Femur (tissue), 1 donor: ENCODE measurements at regions not wholly inside any gene's neighbourhood (a gene's known extent, or its start where the extent isn't known, plus 50 kb on each side); places are given as distances from the start of the nearest gene placed in this dataset.

ENCODE experiments used
- DNase-seq: peaks from one replicate; pipeline ENCODE4 v3.0.0-alpha.2; 2017

DNA sequence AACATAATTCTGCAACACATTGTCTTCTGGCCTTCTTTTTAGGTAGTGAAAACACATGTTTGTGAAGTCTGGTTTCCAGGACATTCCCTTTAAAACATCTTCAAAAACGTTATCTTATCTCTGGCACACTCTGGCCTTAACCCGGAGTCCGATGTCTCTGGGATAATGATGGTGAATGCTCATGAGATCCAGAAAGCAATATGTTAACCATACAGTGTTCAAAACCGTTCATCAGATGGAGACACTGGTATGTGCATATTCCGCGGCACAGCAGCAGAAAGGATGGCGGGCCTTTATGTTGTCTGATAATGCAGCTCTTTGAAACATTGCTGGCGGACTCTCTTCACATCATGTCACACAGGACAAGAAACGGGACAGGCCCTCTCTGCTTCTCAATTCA is 605.2 kb downstream of the CCDC171 start:
- DNase-seq: no peak

DNA sequence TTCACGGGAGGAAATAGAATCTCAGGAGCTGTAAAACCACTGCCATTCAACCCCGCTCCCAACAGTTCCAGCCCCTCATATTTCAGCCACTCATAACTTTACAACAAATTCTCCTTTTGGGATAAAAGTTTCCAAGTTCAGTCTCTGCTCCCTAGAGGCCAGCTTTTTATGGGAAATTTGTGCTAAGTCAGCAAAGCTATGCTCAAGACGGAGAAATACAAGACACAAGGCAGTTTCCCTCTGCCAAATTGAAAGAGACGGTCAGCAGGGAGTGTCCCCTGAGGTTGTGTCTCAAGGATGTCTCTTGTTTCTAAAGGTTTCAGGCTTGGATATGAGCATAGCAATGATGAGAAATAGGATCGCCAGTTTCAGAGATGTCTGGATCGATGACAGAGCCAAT is 608.6 kb downstream of the CCDC171 start:
- DNase-seq: no peak

- no peak for DNase-seq
These were observed 617.3 kb downstream of the CCDC171 start for GRCh38 chr9:16170119-16170518.

DNA sequence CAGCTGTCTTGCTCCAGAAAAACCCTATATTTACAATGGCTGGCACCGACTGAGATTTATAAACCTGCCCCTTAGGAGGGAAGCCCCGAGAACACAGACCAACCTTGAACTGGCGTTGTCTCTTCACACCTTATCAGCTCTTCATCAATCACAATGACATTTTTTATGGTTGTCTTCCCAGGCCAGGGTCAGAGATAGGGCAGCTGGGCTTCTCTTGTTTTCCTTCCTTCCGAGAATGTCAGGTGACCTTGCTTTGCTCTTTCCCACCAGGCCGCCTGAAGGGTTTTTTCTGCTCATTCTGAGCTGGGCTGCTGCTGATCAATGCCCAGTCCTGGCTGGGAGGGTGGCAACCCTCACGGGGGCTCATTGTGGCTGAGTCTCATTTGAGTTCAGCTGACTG is 619.1 kb downstream of the CCDC171 start:
- no peak for DNase-seq

DNA sequence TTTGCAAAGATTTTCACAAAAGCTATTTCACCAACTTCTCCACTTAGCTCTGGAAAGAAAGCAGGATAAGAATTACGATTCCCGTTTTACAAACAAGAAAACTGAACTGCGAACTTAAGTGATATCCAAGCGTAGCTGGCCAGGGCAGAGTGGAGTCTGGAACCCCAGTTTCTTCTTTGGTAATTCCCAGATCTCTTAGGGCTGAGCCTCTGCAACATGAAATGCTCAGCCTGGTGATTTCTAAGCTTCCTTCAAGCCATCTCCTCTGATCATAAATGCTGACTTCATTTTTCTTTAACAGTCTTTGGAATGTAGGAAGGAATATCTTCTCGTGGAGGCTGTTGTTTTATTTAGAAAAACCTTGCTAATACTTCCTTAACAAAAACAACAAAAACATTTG is 620.0 kb downstream of the CCDC171 start:
- no peak for DNase-seq

DNA sequence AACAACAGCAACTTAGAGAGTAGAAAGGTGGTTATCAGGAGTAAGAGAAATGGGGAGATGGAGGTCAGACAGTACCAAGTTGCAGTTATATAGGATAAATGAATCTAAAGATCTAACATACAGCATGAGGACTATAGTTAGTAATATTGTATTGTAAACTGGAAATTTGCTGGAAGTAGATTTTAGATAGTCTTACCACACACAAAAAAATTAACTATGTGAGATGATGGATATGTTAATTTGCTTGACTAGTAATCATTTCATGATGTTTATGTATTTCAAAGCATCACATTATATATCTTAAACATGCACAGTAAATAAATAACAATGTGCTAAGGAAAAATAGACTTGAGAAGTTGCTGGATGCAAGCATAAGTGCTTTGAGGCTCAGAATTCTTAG is 622.1 kb downstream of the CCDC171 start:
- no peak for DNase-seq

GRCh38 chr9:16175461-16175860 is 622.6 kb downstream of the CCDC171 start:
- no peak for DNase-seq

DNA sequence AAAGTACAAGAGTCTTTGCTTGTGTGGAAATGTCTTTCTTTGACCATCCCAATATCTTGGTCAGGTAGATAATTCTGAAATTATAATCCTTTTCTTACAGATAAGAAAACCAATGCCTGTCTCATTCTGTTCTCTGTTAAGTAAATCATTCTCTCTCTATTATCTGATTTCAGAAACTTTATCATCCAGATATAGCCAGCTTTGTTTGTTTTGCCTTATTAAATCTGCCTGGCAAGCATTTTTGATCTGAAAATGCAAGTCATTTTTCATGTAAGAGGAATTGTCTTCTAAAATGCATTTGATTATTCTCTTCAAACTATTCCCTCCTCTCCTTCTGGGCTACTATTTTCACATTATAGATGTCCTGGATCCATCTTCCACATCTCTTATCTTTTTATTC is 625.5 kb downstream of the CCDC171 start:
- DNase-seq: no peak

DNA sequence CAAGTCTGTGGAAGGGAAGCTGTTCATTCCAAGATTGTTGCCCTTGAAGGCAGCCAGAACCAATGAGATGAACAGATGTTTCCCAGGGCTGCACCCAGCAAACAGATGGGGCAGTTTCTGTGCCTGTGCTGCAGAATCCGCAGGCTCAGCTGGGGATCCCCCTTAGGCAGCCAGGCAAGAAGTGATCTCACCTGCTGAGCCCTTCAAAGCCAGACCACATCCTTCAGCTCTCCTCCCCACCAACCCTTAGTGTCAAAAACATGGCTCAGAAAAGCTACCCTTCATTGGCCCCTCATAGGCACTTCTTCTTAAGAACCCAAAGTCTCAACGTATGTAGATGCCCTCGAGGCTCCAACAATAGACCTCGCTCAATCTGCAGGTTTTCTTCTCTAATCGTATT is 626.7 kb downstream of the CCDC171 start:
- no peak for DNase-seq

DNA sequence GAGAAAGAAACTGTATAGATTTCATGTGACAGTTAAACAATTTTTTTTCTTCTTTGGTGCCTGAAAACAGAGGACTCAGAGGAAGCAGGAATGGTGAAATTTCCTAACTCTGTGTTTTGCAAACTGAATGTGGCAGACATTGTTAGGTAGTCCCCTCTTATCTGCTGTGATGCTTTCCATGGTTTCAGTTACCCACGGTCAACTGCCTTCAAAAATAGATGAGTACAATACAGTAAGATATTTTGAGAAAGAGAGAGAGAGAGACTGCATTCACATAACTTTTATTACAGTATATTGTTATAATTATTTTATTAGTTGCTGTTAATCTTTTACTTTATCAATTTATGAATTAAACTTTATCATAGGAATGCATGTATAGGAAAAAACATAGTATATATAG is 627.2 kb downstream of the CCDC171 start:
- DNase-seq: no peak

- no peak for DNase-seq
These were observed 627.7 kb downstream of the CCDC171 start for GRCh38 chr9:16180546-16180945.

DNA sequence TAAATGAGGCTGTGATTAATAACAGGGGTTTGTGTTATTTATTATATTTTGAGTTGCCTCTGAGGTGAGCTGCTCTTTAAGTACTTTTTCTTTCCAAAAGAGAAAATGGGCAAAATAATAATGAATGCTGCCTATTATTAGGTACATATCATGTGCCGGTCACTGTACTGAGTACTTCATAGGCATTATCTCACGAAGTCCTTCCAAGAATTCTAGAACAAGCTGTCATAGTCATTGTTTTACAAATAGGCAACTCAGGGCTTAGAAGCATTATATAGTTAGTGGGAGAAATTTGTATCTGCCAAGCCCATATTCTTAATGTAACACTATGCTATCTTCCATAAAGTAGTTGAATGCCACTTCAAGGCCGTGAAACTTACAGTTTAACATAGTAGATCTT is 628.7 kb downstream of the CCDC171 start:
- no peak for DNase-seq

- no peak for DNase-seq
These were observed 629.9 kb downstream of the CCDC171 start for GRCh38 chr9:16182784-16183183.

DNA sequence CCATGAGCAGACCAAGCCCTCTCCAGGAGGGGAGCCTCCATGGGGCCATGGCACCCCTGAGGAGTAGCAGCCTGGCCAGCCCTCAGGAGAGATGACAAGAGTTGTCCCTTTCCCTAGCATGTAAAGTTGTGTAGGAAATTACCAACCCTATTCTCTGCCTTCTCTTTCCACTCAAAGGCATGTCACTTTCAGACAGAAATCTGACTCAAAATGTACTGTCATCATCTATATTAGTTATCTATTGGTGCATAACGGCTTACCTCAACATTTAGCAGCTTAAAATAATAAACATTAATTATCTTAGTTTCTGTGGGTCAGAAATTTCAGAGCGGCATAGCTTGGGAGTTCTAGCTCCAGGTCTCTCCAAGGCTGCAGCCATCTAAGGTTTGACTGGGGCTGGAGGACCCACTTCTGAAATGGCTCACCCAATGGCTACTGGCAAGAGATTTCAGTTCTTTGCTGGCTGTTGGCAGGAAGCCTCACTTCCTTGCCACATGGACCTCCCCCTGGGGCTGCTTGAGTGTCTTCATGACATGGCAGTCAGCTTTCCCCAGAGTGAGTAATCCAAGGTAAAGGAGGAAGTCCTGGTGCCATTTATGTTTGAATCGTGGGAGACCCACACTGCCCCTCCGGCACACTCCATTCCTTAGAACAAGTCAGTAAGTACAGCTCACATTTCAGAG is 632.3 kb downstream of the CCDC171 start:
- no peak for DNase-seq

DNA sequence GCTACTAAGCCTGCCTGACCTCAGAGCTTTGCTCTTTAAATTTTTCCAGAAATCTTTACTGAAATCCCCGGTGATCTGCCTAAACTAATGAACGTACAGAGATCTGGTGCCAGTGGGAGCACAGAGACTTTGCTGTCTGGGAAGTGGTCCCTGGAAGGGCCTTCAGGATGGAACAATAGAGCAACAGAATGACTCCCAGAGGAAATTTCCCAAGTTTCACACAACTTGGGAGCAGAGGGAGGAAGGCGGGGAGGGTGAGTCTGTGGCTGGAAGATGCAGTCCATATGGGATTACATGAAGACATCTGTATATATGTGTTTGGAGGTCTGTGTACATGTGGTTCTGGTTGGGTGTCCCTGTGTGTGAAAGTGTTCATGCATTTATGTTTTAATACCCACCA is 638.3 kb downstream of the CCDC171 start:
- DNase-seq: no peak

DNA sequence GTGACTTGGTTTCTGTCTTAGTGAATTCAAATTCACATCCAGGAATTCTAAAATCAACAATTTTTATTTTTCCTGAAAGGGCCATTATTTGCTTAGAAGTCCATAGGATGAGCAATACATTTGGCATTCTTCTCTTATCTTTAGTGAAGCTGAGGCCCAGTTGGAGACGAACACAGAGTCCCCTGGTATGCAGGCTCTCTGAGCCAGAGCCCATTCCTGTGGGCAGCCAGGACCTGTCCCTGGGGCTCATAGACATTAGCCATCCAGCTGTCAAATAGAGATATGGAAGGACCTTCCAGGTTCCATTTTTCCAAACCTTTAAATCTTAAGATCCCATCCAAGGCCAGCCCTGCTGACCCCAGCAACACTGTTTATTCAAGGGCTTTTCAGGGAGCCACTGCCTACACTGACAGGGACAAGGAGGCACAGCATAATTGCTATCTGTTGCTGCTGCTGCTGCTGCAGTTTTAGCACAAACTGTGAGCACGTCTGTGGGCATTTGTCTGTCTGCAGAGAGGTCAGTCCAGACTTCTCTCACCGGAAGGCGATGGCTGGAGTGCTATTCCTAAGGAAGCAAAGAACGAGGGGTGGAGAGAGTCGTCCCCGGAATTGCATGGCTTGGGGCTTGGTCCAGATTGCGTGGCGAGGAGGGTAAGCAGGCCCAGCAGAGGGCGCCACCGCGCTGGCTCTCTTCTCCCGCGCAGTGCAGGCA is 639.0 kb downstream of the CCDC171 start:
- DNase-seq: peak; percentile 90

GRCh38 chr9:16192403-16193017 is 639.7 kb downstream of the CCDC171 start:
- DNase-seq: no peak

DNA sequence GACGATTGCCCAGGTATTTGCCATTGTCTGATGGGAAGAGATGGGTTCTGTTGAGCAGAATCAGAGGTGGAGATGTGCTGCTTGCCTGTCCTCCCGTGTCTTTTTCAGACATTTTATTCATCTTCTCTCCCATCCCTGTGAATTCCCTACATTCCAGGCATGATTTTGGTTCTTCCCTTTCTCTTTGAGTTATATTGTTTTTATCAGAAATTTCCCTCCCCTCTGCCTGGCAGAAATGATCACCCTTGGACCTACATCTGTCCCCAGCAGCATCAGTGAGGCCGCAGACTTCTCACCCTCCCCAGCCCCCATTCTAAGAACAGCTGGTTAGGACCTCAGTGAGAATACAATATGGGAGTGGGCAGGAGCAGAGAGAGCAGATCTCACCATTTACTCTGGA is 640.2 kb downstream of the CCDC171 start:
- DNase-seq: no peak

DNA sequence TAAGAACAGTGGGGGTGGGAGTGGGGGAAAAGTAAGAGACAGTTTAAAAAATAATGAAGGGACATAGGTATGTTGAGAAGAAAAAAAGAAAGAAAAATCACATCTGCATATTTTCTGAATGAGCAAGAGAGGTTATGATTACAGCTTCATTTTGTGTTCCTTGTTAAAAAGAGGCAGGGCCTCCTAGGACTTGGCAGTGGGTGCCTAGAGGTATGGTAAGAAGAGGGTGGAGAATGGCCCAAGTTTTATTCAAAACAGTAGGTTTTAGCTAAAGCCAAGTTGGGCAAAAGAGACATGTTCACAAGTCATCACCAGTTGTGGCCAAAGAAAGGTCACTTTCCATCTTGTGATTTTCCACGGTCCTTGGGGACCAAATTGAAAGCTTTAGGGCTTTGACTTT is 643.4 kb downstream of the CCDC171 start:
- no peak for DNase-seq

- no peak for DNase-seq
These were observed 644.9 kb downstream of the CCDC171 start for GRCh38 chr9:16197578-16198370.

DNA sequence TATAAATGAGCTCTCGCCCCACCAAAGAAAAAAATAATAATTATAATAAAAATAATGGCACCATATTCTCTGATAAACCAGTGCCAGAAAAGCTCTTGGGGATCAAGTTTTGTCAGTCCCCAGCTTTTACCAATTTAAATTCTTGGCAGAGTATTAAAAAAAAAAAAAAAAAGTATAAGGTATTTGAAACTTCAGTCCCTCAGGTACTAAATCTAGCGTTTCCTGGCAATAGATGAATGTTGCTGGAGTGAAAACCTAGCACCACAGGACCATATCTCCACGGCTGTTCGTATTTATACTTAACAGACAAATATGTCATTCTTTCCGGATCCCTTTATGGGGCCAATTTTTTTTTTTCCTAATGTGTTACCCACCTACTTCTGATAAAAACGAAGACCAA is 646.2 kb downstream of the CCDC171 start:
- no peak for DNase-seq

- DNase-seq: no peak
These were observed 649.4 kb downstream of the CCDC171 start for GRCh38 chr9:16202221-16202620.

- DNase-seq: no peak
These were observed 650.3 kb downstream of the CCDC171 start for GRCh38 chr9:16202914-16203728.
